GM23338 (cell line): ENCODE measurements at regions not wholly inside any gene's neighbourhood (a gene's known extent, or its start where the extent isn't known, plus 50 kb on each side); places are given as distances from the start of the nearest gene placed in this dataset.

Source experiments
- ATAC-seq: fragments of 200-7000 bp; cut with Tn5 transposase; 3 replicates; pipeline ENCODE4 v1.9.1; 2020
- DNase-seq: peaks from one replicate; pipeline ENCODE4 v3.0.0-alpha.2; 2015; ENCODE audit warnings: low spot score
- H2AFZ ChIP-seq: fragments of 200-600 bp; sonication (generic); 2 replicates; pipeline ENCODE4 v1.8.0; 2016; ENCODE audit warnings: antibody characterized with exemption, mild to moderate bottlenecking, moderate library complexity
- H3F3A ChIP-seq: fragments of 200-600 bp; sonication (generic); replicated peaks from 2 replicates; pipeline ENCODE4 v1.8.0; 2017; ENCODE audit warnings: antibody characterized with exemption, mixed run types, low read depth
- H3K27ac ChIP-seq: fragments of 200-600 bp; sonication (generic); 2 replicates; pipeline ENCODE4 v1.6.1; 2016; ENCODE audit warnings: low read depth
- H3K27me3 ChIP-seq: fragments of 200-600 bp; sonication (generic); 2 replicates; pipeline ENCODE4 v1.8.0; 2016; ENCODE audit warnings: mild to moderate bottlenecking, mixed run types, moderate library complexity; ENCODE audit not compliant: insufficient read depth
- H3K36me3 ChIP-seq: fragments of 200-600 bp; sonication (generic); 2 replicates; pipeline ENCODE4 v1.8.0; 2016; ENCODE audit warnings: mild to moderate bottlenecking; ENCODE audit not compliant: insufficient read depth
- H3K4me1 ChIP-seq: fragments of 200-600 bp; sonication (generic); 2 replicates; pipeline ENCODE4 v1.8.0; 2016; ENCODE audit warnings: mild to moderate bottlenecking, moderate library complexity; ENCODE audit not compliant: insufficient read depth
- H3K4me2 ChIP-seq: fragments of 200-600 bp; sonication (generic); 2 replicates; pipeline ENCODE4 v1.7.1; 2017; ENCODE audit warnings: mixed run types
- H3K4me3 ChIP-seq: fragments of 200-600 bp; sonication (generic); 2 replicates; pipeline ENCODE4 v1.6.1; 2016; ENCODE audit warnings: mixed run types
- H3K79me2 ChIP-seq: fragments of 200-600 bp; sonication (generic); replicated peaks from 2 replicates; pipeline ENCODE4 v1.8.0; 2017; ENCODE audit warnings: mild to moderate bottlenecking; ENCODE audit not compliant: insufficient read depth
- H3K9me2 ChIP-seq: fragments of 200-600 bp; sonication (generic); 2 replicates; pipeline ENCODE4 v1.8.0; 2017; ENCODE audit not compliant: insufficient read depth
- H4K20me1 ChIP-seq: fragments of 200-600 bp; sonication (generic); replicated peaks from 2 replicates; pipeline ENCODE4 v1.8.0; 2017; ENCODE audit warnings: mild to moderate bottlenecking; ENCODE audit not compliant: insufficient read depth
- H3K27ac Mint-ChIP-seq: 2 replicates; pipeline ENCODE4 v1.8.0; 2020; ENCODE audit warnings: inconsistent platforms, mild to moderate bottlenecking, moderate library complexity, mixed read lengths
- H3K27me3 Mint-ChIP-seq: 3 replicates; pipeline ENCODE4 v1.8.0; 2022; ENCODE audit warnings: low read depth, mild to moderate bottlenecking, moderate library complexity, mixed read lengths, inconsistent platforms; ENCODE audit not compliant: insufficient read depth, poor library complexity
- H3K36me3 Mint-ChIP-seq: 3 replicates; pipeline ENCODE4 v1.8.0; 2021; ENCODE audit warnings: low read depth, mild to moderate bottlenecking, inconsistent platforms, moderate library complexity, mixed read lengths
- H3K4me1 Mint-ChIP-seq: 3 replicates; pipeline ENCODE4 v1.8.0; 2020; ENCODE audit warnings: mild to moderate bottlenecking, inconsistent platforms, mixed read lengths
- H3K4me3 Mint-ChIP-seq: 3 replicates; pipeline ENCODE4 v1.8.0; 2021; ENCODE audit warnings: moderate library complexity, mild to moderate bottlenecking, inconsistent platforms, mixed read lengths
- H3K9me3 Mint-ChIP-seq: 3 replicates; pipeline ENCODE4 v1.8.0; 2020; ENCODE audit warnings: moderate library complexity, mild to moderate bottlenecking, inconsistent platforms, mixed read lengths
- CTCF ChIP-seq, 2 experiments: fragments of 200-600 bp in 1 of 2; sonication (generic) in 1 of 2; conservative IDR thresholded peaks; 2 replicates each; pipeline versions ENCODE4 v1.5.1 to v1.6.1; 2016 to 2017; ENCODE audit warnings: antibody characterized with exemption in 2 of 2, low read depth in 2 of 2, mild to moderate bottlenecking in 2 of 2, moderate library complexity in 1 of 2
- ETS1 ChIP-seq: IDR thresholded peaks from 2 replicates; pipeline ENCODE4 v1.6.1; 2016; ENCODE audit warnings: antibody characterized with exemption
- EZH2 ChIP-seq: fragments of 200-600 bp; sonication (generic); IDR thresholded peaks from one replicate; pipeline ENCODE4 v1.8.0; 2017; ENCODE audit warnings: antibody characterized with exemption, mild to moderate bottlenecking, low read depth; ENCODE audit not compliant: unreplicated experiment
- EZH2phosphoT487 ChIP-seq: fragments of 200-600 bp; sonication (generic); IDR thresholded peaks from one replicate; pipeline ENCODE4 v1.8.1; 2018; ENCODE audit warnings: antibody characterized with exemption; ENCODE audit not compliant: unreplicated experiment
- POLR2AphosphoS5 ChIP-seq: IDR thresholded peaks from 2 replicates; pipeline ENCODE4 v1.6.1; 2016; ENCODE audit warnings: antibody characterized with exemption, low read depth
- STAT1 ChIP-seq: IDR thresholded peaks from one replicate; pipeline ENCODE4 v1.6.1; 2016; ENCODE audit warnings: antibody characterized with exemption; ENCODE audit not compliant: unreplicated experiment
- ZNF331 ChIP-seq: fragments of 250-450 bp; sonication (Bioruptor Pico); IDR thresholded peaks from 2 replicates; pipeline ENCODE4 v1.5.0; 2020; ENCODE audit warnings: low read depth, mild to moderate bottlenecking, moderate library complexity
- ZNF462 ChIP-seq: fragments of 250-450 bp; sonication (Bioruptor Pico); IDR thresholded peaks from 2 replicates; pipeline ENCODE4 v1.5.0; 2020; ENCODE audit warnings: mild to moderate bottlenecking, moderate library complexity

- Histone ChIP-seq H3K4me3 (no peak overlapping the region), H3K4me1 (no peaks in the 10 kb centered on the region), H4K20me1 (no peaks in the 10 kb centered on the region), H3K36me3 (no peaks in the 10 kb centered on the region), H3K9me2 (peaks cover 7% of the 10 kb centered on the region; the same call in 1 of the 2 replicates), H3K27ac (no peak overlapping the region), H3K27me3 (no peaks in the 10 kb centered on the region), H2AFZ (0 out of 2 replicates have a peak overlapping the region, but pooled peaks have one; percentile 19), H3F3A (no peaks in the 10 kb centered on the region), H3K79me2 (no peaks in the 10 kb centered on the region), H3K4me2 (no peak overlapping the region)
- TF ChIP-seq EZH2 (no peak), ETS1 (no peak), POLR2AphosphoS5 (no peak), ZNF331 (CRISPR knock-in tag) (no peak), CTCF (conservative IDR thresholded peaks at IDR 0.05; ENCODE audit: low read depth in 2 of 2) (no peak), STAT1 (no peak), EZH2phosphoT487 (no peak), ZNF462 (CRISPR knock-in tag) (no peak)
- H3K27me3 Mint-ChIP-seq, result peaks cover 5% of the 10 kb centered on the region
- no peak overlapping the region for H3K4me3 Mint-ChIP-seq
- H3K4me1 Mint-ChIP-seq, result no peaks in the 10 kb centered on the region
- no peaks in the 10 kb centered on the region for H3K36me3 Mint-ChIP-seq
- H3K27ac Mint-ChIP-seq, result no peak overlapping the region
- H3K9me3 Mint-ChIP-seq, result no peaks in the 10 kb centered on the region
- DNase-seq, result no peak
- no peak for ATAC-seq
These were observed 82.9 kb upstream of the SNX2 start for GRCh38 chr5:122691931-122692330.
